ENCODE measurements at regions not wholly inside any gene's neighbourhood (a gene's known extent, or its start where the extent isn't known, plus 50 kb on each side); places are given as distances from the start of the nearest gene placed in this dataset.
"Not testable (repeated sequence)": the region's sequence is repeated elsewhere in the genome, so short reads cannot be mapped to it uniquely, and the experiment has no call there.

- DNase-seq: peak; percentile 52
These were observed 116.6 kb downstream of the MRPL14 start for GRCh38 chr6:44010411-44011349.

GRCh38 chr6:44009425-44010321 lies 117.6 kb downstream of the MRPL14 start:
- no peak for DNase-seq

- no peak for DNase-seq
These were observed 118.4 kb downstream of the MRPL14 start for GRCh38 chr6:44008821-44009370.

- no peak for DNase-seq
These were observed 119.2 kb downstream of the MRPL14 start for GRCh38 chr6:44007818-44008621.

- DNase-seq: no peak
These were observed 120.4 kb downstream of the MRPL14 start for GRCh38 chr6:44006872-44007303.

GRCh38 chr6:44006123-44006871 lies 121.0 kb downstream of the MRPL14 start:
- no peak for DNase-seq

- DNase-seq: no peak
These were observed 121.7 kb downstream of the MRPL14 start for GRCh38 chr6:44005507-44005903.

GRCh38 chr6:44004625-44005506 lies 122.4 kb downstream of the MRPL14 start:
- DNase-seq: no peak

GRCh38 chr6:44004136-44004535 lies 123.1 kb downstream of the MRPL14 start:
- no peak for DNase-seq

- no peak for DNase-seq
These were observed 123.7 kb downstream of the MRPL14 start for GRCh38 chr6:44003345-44004061.

- DNase-seq: no peak
These were observed 124.5 kb downstream of the MRPL14 start for GRCh38 chr6:44002593-44003344.

GRCh38 chr6:44002067-44002592 lies 125.1 kb downstream of the MRPL14 start:
- DNase-seq: no peak

- peak; percentile 28 for DNase-seq
These were observed 125.8 kb downstream of the MRPL14 start for GRCh38 chr6:44001318-44002066.

- peak; percentile 88 for DNase-seq
These were observed 126.9 kb downstream of the MRPL14 start for GRCh38 chr6:44000164-44000842.

- no peak for DNase-seq
These were observed 127.6 kb downstream of the MRPL14 start for GRCh38 chr6:43999628-44000027.

- DNase-seq: not testable (repeated sequence)
These were observed 128.5 kb downstream of the MRPL14 start for GRCh38 chr6:43998592-43999243.

Data from NCI-H2107 (cell line).